ENCODE measurements at regions not wholly inside any gene's neighbourhood (a gene's known extent, or its start where the extent isn't known, plus 50 kb on each side); places are given as distances from the start of the nearest gene placed in this dataset.

- no peak for TF ChIP-seq ZC3H11A (IDR thresholded peaks at IDR 0.05)
- no peak for TF ChIP-seq SMC3 (IDR thresholded peaks at IDR 0.05)
- TF ChIP-seq, protein P1, sequence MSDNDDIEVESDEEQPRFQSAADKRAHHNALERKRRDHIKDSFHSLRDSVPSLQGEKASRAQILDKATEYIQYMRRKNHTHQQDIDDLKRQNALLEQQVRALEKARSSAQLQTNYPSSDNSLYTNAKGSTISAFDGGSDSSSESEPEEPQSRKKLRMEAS (IDR thresholded peaks at IDR 0.05) = no peak
- TF ChIP-seq CHD2 (IDR thresholded peaks at IDR 0.05; ENCODE audit: low read length, partially characterized antibody) = no peak
- TF ChIP-seq CEBPB (IDR thresholded peaks at IDR 0.05) = no peak
- TF ChIP-seq CTCF (IDR thresholded peaks at IDR 0.05) = no peak
- TF ChIP-seq NFE2L2 (conservative IDR thresholded peaks at IDR 0.05; ENCODE audit: low read length) = no peak
Observed at GRCh38 chr4:3709061-3709845, 56.9 kb upstream of the ADRA2C start.

Measured in A549 (cell line).